Stimulated activated CD8-positive, alpha-beta memory T cell treated with anti-CD3 and anti-CD28 coated beads, Interleukin-2, amount 100 ng/mL, for 1 hour (primary cell): ENCODE measurements at regions not wholly inside any gene's neighbourhood (a gene's known extent, or its start where the extent isn't known, plus 50 kb on each side); places are given as distances from the start of the nearest gene placed in this dataset.
"Not testable (repeated sequence)": the region's sequence is repeated elsewhere in the genome, so short reads cannot be mapped to it uniquely, and the experiment has no call there.

Experiments
- DNase-seq, 2 donors: peaks; one replicate each; pipeline ENCODE4 v3.0.0-alpha.2; 2020; ENCODE audit warnings: low read depth in 2 of 2

DNA sequence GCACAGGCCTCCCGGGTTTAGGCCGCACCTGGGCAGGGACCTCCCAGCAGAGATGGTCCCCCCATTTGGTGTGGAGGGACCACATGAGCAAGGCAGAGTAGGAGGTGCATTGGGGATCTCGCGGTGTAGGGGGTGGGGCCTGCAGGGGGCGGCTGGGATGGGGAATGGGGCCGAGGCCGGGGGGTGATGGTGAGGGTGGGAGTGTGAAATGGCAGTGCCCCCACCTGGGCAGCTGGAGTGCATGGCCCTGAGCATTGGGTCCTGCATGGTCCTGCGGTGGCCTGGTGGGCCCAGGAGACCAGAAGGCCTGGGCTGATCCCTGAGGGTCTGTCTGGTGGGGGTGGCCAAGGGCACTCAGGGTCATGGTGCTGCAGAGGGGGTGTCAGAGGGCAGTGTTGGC, 111.8 kb downstream of the KIF26A start:
- no peak for DNase-seq

GRCh38 chr14:104252256-104253215, 114.1 kb downstream of the KIF26A start:
- DNase-seq = no peak

GRCh38 chr14:104253223-104253822, 114.9 kb downstream of the KIF26A start:
- no peak for DNase-seq

- DNase-seq = no peak
These were observed 115.5 kb downstream of the KIF26A start for GRCh38 chr14:104253901-104254353.

DNA sequence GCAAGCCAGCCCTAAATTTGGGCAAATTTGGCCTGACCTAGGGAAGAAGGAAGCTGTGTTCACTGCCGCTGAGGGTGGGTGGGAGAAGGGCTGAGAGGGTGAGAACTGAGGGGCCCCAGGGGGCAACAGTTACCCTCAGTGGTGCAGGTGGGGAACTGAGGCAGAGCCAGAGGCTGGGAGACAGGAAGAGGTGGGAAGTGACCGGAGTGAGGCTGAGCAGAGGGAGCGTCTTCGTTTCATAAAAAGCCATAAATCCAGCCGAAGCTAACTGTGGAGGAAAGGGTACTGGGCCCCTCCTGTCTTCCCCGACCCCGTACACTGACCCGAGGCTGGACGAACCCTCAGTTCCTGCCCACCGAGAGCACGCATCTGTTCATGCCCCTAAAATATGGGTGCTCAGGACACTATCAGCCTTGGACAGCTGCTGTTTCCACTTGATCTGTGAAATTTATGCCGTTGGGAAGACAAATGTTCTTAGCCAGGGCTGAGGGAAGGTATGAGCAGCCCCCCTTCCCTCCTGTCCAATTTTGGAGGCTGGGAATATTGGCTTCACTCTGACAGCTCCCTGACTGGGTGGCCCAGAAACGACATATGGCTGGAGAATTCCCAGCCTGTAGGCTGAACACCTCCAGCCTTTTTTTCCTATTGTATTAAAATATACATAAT, 116.5 kb downstream of the KIF26A start:
- DNase-seq = no peak

DNA sequence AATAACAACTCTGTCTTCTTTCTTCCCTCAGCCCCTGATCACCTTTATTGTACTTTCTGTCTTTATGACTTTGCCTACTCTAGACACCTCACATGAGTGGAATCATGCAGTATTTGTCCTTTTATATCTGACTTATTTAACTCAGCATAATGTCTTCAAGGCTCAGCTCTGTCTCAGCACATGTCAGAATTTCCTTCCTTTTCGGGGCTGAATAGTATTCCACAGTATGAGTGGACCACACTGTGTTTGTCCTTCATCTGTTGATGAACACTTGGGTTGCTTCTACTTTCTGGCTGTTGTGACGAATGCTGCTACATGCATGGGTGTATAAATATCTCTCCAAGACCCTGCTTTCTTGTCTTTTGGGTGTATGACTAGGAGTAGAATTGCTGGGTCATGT, 117.6 kb downstream of the KIF26A start:
- DNase-seq = no peak

DNA sequence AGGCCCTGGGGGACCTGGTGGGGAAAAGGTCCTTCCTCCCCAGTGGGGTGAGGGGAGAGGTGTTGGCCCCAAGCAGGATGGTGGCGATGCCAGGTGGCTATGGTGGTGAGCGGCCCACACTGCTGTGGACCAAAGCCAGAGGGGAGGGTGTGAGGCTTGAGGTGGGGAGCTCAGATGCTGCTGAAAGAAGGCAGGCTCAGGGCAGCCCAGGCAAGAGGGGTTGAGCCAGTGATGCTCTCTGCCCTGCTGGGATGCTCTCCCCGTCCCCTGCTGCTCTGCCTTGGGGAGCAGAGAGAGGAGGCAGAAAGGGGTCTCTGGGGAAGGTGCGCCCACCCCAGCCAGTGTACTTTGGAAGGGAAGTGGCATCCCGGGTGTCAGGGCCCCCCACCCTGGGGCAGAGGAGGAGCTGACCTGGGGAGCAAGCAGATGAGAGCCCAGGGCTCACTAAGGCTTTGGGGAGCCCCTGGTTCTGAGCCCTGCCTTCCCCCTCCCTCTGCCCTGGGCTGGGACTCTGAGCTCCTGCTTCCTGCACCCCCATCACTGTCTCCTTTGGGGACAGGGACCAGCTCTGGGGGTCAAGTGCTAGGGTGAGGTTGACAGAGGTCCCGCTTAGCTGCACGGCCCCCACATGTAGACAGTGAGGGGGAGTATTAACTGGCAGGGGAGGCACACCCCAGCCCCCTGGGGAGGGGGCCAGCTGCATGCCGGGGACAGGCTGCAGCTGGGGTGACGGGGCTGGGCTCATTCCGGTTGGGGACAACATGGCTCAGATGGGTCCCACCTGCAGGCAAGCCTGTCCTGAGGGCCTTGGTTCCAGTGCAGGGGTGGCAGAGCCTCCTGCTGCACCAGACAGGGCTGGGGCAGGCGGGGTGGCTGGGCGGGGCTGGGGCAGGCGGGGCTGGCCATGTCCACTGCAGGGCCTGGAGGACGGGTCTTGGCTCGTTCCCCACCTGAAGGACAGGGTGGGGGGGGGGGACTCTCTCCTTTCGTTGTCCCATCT, 124.4 kb downstream of the KIF26A start:
- no peak for DNase-seq

DNA sequence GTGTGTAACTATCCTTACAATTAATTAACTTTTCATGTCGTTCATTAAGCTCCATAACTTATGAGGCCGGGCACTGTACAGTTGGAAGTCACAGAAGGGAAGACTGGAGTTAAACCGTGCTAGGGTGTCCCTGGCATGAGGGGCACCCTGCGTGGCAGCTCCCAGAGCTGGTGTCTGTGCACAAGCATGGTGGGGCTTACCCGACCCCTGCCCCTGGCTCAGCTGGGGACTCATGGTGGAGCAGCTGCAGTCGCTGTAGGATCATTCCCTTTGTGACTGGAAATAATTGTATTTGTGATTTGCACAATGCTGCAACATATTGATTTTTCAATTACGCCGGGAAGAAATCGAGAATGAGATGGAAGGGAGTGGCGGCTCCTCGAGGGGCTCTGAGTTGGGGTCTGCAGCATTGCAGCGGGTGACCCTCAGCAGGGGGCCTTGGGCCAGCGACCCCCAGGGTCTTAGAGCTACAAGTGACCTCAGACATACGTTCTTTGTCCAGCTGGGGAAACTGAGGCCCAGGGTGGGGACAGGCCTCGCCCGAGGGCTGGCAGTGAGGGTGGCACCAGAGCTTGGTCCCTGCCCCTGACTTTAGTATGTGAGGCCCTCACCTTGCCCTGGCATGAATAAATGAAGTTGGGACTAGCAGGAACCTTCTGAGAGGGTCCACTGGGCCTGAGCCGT, 125.4 kb downstream of the KIF26A start:
- no peak for DNase-seq

DNA sequence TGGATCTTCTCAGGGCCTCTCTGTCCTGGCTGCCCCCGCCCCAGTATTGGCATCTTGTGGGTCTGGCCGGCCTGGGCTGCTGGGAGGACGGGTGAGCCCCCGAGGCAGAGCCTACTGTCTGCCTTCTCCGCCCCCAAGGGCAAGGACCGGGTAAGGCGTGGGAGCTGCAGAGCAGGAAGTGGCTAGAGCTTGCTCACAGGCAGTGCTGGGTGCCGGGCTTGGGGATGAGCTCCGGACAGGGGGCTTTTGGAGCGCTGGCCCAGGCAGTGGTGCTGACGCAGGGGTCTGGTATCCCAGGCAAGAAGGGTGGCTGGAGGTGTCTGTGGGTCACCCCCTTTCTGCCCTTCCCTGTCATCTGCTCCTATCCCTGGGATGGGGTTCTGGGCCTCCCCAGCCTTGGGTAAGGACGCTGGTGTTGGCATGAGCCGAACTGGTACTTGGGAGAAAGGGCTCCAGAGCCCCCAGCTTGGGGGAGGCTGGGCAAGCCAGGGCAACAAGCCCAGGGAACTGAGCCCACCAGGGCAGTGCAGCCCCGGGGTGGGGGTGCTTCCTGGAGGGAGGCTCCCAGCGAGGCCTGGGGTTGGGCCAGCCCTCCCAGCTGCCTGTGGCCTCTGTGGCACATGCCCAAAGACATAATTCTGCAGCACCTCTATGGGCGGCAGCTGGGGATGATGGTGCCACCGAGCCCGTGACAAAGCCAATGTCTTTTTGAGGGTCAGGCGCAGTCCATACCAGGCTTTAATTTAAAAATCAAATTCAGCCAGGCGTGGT, 126.3 kb downstream of the KIF26A start:
- no peak for DNase-seq

DNA sequence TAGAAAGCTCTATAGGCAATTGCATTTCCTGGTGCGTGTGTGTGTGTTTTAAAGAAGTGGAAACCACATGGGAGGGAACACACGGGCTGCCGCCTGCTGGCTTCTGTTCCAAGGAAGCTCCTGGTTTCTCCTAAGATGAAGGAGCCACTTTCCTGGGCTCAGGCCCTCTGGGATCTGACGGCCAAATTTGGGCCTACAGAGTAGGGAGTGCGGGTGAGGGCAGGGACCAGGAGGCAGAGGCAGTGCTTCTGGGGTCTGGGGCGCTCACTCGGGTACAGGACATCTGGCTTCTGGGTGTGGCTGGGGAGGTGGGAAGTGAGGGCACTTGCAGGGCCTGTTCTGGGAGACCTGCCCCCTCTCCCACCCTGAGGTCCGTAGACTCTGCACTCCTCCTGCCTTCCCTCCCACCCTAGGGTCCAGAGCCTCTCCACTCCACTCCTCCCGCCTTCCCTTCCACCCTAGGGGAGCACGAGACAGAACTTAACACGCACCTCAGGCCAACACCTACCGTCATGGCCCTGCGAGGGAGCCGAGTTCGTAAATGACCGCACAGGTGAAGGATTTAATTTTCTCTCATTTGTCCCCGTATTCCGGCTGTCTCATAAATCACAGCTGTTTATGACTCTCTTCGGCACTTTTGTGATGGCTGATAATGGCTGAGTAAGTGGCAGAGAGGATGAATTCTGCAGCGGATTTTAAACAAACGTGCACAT, 127.7 kb downstream of the KIF26A start:
- DNase-seq = no peak

DNA sequence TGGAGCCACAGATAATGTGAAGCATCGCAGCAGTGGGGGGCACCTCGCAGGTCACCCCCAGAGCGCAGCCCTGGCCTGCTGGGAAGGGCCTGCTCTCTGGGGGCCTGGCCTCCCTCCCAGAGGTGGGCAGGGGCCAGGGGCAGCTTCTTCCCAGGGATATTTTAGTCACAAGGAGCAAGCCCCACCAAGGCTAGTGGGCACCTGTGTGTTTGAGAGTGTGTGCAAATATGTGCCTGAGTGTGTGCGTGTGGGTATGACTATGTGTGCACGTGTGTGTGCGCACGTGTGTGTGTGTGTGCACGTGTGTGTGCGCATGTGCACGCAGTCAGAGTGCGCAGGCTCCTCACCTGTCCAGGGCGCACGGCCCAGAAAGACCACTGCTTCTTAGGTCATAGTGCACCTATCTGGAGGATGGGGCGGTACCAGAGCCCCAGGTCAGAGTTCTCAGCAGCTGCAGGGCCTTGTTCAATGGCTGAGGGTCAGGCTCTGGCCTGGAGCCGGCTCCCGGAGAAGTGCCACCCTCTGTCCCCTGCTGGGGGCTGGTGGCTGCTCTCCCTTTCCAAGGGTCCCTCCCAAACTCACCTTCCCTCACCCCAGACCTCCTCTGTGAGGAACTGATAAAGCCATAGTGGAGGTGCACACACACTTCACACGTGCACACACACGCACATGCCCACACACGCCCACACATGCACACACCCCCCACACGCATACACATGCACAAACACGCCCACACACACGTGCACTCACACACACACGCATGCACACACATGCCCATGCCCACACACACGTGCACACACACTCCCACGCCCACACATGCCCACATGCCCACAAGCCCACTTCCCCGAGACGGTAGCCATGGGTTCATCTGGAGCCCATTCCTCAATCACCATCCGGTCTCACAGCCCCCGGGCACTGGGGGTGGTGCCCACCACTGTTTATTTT, 128.5 kb downstream of the KIF26A start:
- DNase-seq = no peak

DNA sequence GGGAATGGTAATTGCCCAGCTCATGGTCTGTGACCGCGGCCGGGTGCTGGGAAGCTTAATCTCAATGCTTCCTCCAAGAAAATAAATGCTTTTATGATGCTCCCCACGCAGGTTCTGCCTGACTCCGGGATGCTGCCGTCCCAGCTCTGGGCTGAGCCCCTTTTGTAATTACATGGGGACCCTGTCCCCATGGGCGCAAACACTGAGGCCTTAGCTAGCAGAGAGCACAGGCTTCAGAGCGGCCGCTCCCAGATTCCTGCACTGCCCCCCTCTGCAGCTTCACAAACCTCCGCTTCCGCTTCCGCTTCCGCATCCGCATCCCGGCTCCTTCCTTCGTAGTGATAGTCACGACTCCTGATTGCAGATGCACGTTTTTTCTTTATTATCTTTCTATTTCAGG, 129.5 kb downstream of the KIF26A start:
- no peak for DNase-seq

DNA sequence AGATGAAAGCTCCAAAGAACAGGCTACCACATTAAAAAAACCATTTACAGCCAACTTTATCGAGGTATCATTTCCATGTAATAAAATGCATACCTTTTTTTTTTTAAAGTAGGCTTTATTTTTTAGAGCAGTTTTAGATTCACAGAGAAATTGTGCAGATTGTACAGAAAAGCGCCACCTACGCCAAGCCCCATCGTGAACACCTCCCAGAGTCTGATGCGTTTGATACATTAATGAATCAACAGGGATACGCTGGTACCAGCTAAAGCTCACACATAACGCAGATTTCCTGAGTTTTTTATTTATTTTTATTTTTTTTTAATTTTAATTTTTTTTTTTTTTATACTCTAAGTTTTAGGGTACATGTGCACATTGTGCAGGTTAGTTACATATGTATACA, 129.9 kb downstream of the KIF26A start:
- DNase-seq = no peak

- no peak for DNase-seq
These were observed 130.5 kb downstream of the KIF26A start for GRCh38 chr14:104268725-104269436.

- DNase-seq = not testable (repeated sequence)
These were observed 131.3 kb downstream of the KIF26A start for GRCh38 chr14:104269511-104270241.

DNA sequence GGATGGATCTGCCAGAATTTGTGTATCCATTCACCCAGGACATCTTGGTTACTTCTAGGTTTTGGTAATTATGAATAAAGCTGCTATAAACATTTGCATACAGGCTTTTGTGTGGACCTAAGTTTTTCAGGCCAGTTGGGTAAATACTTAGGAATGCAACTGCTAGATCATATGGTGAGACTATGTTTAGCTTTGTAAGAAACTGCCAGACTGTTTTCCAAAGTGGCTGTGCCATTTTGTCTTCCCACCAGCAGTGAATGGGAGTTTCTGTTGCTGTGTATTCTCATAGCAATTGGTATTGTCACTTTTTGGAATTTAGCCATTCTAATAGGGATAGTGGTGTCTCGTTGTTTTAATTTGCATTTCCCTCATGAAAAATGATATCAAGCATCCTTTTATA, 133.0 kb downstream of the KIF26A start:
- DNase-seq = no peak

DNA sequence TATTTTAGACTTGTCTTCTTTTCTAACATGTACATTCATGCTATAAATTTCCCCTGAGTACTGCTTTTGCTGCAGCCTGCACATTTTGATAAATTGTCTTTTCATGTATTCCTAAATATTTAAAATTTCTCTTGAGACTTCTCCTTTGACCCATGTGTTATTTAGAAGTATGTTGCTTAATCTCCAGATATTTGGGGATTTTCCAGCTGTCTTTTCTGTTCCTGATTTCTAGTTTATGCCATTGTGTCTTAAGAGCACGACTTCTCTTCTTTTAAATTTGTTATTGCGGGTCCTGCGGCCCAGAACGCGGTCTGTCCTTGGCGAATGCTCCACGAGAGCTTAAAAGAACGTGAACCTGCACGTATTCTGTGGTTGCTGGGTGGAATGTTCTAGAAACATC, 136.4 kb downstream of the KIF26A start:
- no peak for DNase-seq
